ENCODE measurements at regions not wholly inside any gene's neighbourhood (a gene's known extent, or its start where the extent isn't known, plus 50 kb on each side); places are given as distances from the start of the nearest gene placed in this dataset.
A peak's percentile ranks its signal among the peaks of the same experiment; 100 is the strongest.
"Not testable (repeated sequence)": the region's sequence is repeated elsewhere in the genome, so short reads cannot be mapped to it uniquely, and the experiment has no call there.

DNA sequence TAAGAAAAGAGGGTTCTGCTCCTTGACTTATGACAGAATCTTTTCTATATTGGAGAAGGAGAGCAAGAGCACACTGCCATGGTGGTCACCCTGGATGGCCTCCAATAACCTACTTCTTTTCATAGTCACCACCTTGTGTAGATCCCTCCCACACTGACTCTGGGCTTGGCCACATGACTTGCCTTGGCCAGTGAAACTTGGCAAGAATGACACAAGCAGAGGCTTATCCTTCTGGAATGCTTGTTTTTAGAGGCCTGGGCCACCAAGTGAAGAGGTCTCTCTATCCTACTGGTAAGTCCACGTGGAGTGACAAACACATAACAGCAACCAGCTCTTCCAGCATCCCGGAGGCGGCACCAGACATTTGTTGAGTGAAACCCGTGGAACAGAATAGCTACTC, 349.4 kb upstream of the JARID2 start:
- H3K27me3 Mint-ChIP-seq = no peaks in the 10 kb centered on the region
- peaks cover 0 to 2% (median 0%) of the 10 kb centered on the region in 9 donors for H3K9me3 Mint-ChIP-seq
- peaks cover 2 to 6% (median 5%) of the 10 kb centered on the region in 4 donors for H3K4me1 Mint-ChIP-seq
- no peak overlapping the region for H3K27ac Mint-ChIP-seq
- no peaks in the 10 kb centered on the region for H3K36me3 Mint-ChIP-seq
- H3K4me3 Mint-ChIP-seq = no peak overlapping the region
- DNase-seq (no peak), ATAC-seq (no peak)
- POLR2A ChIA-PET = no interaction called here

DNA sequence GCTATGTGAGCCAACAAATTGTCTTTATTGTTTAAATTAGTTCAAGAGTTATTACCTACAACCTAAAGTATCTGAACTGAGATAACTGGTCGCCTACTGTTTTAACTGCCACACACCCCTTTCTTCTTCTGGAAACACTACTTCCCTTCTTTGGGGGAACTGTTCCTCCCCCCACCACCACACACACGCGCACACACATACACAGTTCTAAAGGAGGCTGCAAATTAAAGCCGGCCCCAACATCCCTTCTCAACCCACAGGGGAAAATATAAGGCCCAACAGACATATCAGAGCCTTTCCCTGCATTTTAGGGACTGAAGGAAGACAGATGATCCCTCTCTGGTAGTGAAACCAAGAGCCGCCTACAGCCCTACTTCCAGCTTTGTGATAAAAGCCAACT, 348.0 kb upstream of the JARID2 start:
- peak overlapping the region in 1 of 10 donors; percentile 66 for H3K27ac Mint-ChIP-seq
- POLR2A ChIA-PET = no interaction called here
- no peak for DNase-seq

DNA sequence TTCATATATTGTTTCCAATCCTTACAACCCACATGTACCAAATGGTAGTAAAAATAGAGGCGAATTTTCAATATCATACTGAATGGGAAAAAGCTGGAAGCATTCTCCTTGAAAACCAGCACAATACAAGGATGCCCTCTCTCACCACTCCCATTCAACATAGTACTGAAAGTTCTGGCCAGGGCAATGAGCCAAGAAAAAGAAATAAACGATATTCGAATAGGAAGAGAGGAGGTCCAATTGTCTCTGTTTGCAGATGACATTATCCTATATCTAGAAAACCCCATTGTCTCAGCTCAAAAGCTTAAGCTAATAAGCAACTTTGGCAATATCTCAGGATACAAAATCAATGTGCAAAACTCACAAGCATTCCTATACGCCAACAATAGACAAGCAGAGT, 346.4 kb upstream of the JARID2 start:
- H3K27ac Mint-ChIP-seq, H3K4me3 Mint-ChIP-seq, ATAC-seq, DNase-seq, H3K27me3 Mint-ChIP-seq, POLR2A ChIA-PET, H3K36me3 Mint-ChIP-seq, H3K9me3 Mint-ChIP-seq: not testable (repeated sequence)
- H3K4me1 Mint-ChIP-seq = peaks cover 2 to 15% (median 6%) of the 10 kb centered on the region in 4 donors

More for the DNA sequence above, 348.0 kb upstream of the JARID2 start:
- H3K4me3 Mint-ChIP-seq = no peak overlapping the region
- peaks cover 2 to 6% (median 5%) of the 10 kb centered on the region in 4 donors for H3K4me1 Mint-ChIP-seq
- ATAC-seq = no peak
- peaks cover 0 to 2% (median 0%) of the 10 kb centered on the region in 9 donors for H3K9me3 Mint-ChIP-seq
- H3K27me3 Mint-ChIP-seq = no peaks in the 10 kb centered on the region
- no peaks in the 10 kb centered on the region for H3K36me3 Mint-ChIP-seq

DNA sequence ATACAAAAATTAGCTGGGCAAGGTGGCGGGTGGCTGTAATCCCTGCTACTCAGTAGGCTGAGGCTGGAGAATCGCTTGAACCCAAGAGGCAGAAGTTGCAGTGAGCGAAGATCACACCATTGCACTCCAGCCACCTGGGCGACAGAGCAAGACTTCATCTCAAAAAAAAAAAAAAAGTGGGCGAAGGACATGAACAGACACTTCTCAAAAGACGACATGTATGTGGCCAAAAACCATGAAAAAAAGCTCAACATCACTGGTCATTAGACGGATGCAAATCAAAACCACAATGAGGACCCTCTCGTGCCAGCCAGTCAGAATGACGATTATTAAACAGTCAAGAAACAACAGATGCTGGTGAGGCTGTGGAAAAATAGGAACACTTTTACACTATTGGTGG, 344.9 kb upstream of the JARID2 start:
- peaks cover 0 to 2% (median 0%) of the 10 kb centered on the region in 9 donors for H3K9me3 Mint-ChIP-seq
- ATAC-seq (no peak), DNase-seq (no peak)
- no peak overlapping the region for H3K27ac Mint-ChIP-seq
- peaks cover 2 to 15% (median 6%) of the 10 kb centered on the region in 4 donors for H3K4me1 Mint-ChIP-seq
- no peaks in the 10 kb centered on the region for H3K27me3 Mint-ChIP-seq
- POLR2A ChIA-PET = no interaction called here
- H3K4me3 Mint-ChIP-seq = no peak overlapping the region
- H3K36me3 Mint-ChIP-seq = no peaks in the 10 kb centered on the region

DNA sequence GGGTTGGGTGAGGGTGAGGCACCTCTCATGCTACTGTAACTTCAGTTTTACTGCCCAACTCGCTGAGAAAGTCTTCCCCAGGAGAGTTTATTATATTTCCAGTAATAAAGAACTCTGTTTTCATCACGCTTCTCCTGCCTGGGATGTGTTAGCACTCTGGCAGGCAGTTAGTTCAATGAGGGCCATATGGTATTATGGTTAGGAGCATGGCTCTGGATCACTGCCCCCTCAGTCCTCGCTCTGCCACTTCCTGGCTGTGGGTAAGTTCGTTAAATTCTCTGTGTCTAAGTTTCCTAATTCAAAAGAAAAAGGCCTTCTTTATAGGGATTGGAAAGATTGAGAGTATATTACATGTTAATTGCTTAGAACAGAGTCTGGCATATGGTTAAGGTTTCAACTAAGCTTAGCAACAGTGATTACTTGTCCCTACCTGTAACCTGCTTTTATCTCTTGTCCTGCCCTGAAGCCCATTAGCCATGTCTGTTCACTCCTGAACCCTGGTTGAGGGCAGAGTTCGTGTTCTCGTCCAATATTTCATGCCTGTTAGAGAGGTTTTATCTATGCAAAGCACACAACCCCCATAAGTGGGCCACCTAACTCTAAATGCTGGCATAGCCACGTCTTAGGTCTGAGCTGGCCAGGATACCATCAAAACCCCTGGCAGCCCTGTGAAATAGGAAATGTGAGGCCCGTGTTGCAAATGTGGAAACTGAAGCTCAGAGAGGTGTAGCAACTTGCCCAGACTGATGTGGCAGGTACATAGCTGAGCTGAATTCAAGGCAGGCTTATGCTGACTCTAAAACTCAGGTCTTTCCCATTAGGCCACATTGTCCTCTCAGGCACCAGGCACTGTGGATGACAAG, 342.5 kb upstream of the JARID2 start:
- H3K27ac Mint-ChIP-seq = no peak overlapping the region
- H3K4me1 Mint-ChIP-seq = peaks cover 0 to 9% (median under 1%) of the 10 kb centered on the region in 4 donors
- DNase-seq (no peak), ATAC-seq (no peak)
- POLR2A ChIA-PET = no interaction called here
- H3K9me3 Mint-ChIP-seq = peaks cover 0 to 2% (median 0%) of the 10 kb centered on the region in 9 donors
- H3K36me3 Mint-ChIP-seq = no peaks in the 10 kb centered on the region
- H3K4me3 Mint-ChIP-seq = no peak overlapping the region
- H3K27me3 Mint-ChIP-seq = no peaks in the 10 kb centered on the region

DNA sequence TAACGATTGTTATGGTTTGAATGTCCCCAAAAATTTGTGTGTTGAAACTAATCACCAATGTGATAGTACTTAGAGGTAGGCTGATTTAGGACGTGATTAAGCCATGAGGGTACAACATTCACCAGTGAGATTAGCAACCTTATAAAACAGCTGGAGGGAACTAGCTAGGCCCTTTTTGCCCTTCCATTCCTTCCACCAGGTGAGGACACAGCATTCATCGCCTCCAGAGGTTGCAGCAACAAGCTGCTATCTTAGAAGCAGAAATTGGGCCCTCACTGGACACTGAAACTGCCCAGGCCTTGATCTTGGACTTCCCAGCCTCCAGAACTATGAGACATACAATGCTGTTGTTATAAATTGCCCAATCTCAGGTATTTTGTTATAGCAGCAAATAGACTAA, 340.7 kb upstream of the JARID2 start:
- POLR2A ChIA-PET = no interaction called here
- no peak overlapping the region for H3K4me3 Mint-ChIP-seq
- peaks cover 3 to 21% (median 7%) of the 10 kb centered on the region in 4 donors for H3K4me1 Mint-ChIP-seq
- DNase-seq (no peak), ATAC-seq (no peak)
- H3K27ac Mint-ChIP-seq = no peak overlapping the region
- no peaks in the 10 kb centered on the region for H3K27me3 Mint-ChIP-seq
- no peaks in the 10 kb centered on the region for H3K36me3 Mint-ChIP-seq
- H3K9me3 Mint-ChIP-seq = peaks cover 0 to 2% (median 0%) of the 10 kb centered on the region in 9 donors

DNA sequence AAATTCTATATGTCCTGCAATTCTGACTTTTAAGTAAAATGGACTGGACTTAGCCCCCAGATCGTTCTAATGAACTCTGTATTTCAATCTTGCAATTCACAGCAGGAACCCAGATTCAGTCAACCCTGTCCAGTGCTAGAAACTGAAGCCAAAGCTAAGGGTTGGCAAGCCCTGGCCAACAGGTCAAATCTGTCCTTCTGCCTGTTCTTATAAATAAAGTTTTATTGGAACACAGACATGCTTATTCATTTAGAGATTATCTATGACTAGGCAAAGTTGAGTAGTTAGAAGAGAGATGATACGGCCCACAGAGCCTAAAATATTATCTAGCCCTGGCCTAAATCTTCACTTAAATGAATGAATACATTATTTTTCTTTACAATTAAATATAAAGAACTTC, 339.2 kb upstream of the JARID2 start:
- H3K4me1 Mint-ChIP-seq = peaks cover 17 to 35% (median 21%) of the 10 kb centered on the region in 4 donors
- ATAC-seq (no peak), DNase-seq (no peak)
- no peaks in the 10 kb centered on the region for H3K27me3 Mint-ChIP-seq
- H3K36me3 Mint-ChIP-seq = peaks cover 0 to 4% (median 0%) of the 10 kb centered on the region in 3 donors
- H3K9me3 Mint-ChIP-seq = peaks cover 0 to 3% (median 0%) of the 10 kb centered on the region in 9 donors
- H3K4me3 Mint-ChIP-seq = no peak overlapping the region
- POLR2A ChIA-PET = no interaction called here
- H3K27ac Mint-ChIP-seq = no peak overlapping the region

DNA sequence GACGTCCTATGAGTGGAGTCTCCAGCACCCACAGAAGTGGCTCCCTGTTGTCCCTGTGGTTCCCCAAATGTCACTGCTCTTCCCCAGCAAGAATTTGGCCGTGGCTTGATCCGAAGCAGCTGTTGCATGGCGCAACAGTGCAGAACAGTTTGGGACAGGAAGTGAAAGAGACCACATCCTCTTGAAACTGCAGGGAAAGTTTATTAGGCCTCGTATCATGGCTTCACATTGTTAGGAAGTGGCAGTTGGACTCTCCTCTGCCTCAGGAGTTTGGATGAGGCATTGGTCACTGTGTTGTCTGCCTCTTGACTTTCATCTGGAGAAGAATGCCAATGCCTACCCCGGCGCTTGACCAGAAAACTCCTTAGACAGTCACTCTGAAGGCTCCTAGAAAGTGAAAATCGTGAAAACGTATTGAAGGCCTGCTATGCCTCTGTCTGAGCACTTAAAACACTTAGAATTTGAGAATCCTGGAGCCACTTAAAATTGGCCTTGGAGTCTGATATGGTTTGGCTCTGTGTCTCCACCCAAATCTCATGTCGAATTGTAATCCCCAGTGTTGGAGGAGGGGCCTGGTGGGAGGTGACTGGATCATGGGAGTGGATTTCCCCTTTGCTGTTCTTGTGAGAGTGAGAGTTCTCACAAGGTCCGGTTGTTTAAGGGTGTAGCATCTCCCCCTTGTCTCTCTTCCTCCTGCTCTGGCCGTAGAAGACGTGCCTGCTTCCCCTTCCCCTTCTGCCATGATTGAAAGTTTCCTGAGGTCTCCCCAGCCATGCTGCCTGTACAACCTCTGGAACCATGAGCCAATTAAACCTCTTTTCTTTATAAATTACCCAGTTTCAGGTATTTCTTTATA, 334.9 kb upstream of the JARID2 start:
- ATAC-seq = peak; percentile 51 to 65
- H3K9me3 Mint-ChIP-seq = peaks cover 0 to 3% (median 0%) of the 10 kb centered on the region in 9 donors
- peaks cover 0 to 4% (median 0%) of the 10 kb centered on the region in 3 donors for H3K36me3 Mint-ChIP-seq
- peak overlapping the region; percentile 35 to 88 (median 77) for H3K27ac Mint-ChIP-seq
- peak in 4 of 10 donors; percentile 5 to 22 (median 17) for DNase-seq
- H3K4me3 Mint-ChIP-seq = peak overlapping the region; percentile 63 to 89 (median 79)
- POLR2A ChIA-PET = interaction anchor here (0.6 kb wide), 1 partner anchor 538 kb away, joined by 3 read pairs; no protein-coding TSS in a partner anchor
- H3K4me1 Mint-ChIP-seq = peaks cover 20 to 33% (median 26%) of the 10 kb centered on the region in 4 donors
- no peaks in the 10 kb centered on the region for H3K27me3 Mint-ChIP-seq

DNA sequence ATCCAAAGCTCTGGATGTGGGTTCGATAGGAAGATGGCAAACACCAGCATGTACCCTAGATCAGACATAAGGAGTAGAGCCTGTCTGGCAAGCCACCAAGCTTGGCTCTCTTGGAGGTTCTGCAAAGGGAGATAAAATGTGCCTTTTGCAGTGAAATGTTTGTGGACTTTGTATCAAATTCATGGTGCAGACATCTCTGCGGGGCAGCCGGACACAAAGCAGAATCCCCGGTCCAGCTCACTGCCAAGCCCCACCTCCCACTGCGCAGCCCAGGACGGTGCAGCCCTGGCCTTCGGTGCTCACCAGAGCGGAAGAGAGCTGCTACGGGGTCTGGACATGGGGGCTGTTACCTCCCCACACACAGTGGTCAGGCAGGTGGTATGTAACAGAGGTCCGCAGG, 333.6 kb upstream of the JARID2 start:
- DNase-seq (no peak), ATAC-seq (no peak)
- peaks cover 20 to 33% (median 26%) of the 10 kb centered on the region in 4 donors for H3K4me1 Mint-ChIP-seq
- H3K4me3 Mint-ChIP-seq = peak overlapping the region in 2 of 10 donors; percentile 35 to 48
- H3K27me3 Mint-ChIP-seq = no peaks in the 10 kb centered on the region
- peak overlapping the region in 3 of 10 donors; percentile 25 to 74 (median 48) for H3K27ac Mint-ChIP-seq
- peaks cover 0 to 4% (median 0%) of the 10 kb centered on the region in 3 donors for H3K36me3 Mint-ChIP-seq
- H3K9me3 Mint-ChIP-seq = peaks cover 0 to 3% (median 0%) of the 10 kb centered on the region in 9 donors
- POLR2A ChIA-PET = no interaction called here

DNA sequence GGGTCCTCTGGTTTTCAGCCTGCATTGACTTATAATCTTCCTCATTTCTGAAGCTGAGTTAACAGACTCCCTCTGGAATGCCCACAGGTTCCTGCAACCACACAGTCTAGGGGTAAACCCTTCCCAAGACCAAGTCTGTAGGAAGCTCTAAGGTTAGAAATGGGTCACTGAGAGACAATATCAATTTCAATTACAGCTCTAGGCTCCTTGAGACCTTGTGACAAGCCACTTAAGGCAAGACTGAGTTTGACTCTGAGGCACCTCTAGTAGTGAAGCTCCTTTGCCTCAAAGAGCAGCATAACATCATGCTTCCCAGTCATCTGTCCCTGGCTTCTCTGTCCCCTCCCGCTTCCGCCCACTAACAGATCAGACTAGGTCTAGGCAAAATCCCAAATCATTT, 333.2 kb upstream of the JARID2 start:
- H3K36me3 Mint-ChIP-seq = peaks cover 0 to 4% (median 0%) of the 10 kb centered on the region in 3 donors
- H3K4me1 Mint-ChIP-seq = peaks cover 20 to 33% (median 26%) of the 10 kb centered on the region in 4 donors
- no peak overlapping the region for H3K4me3 Mint-ChIP-seq
- ATAC-seq (no peak), DNase-seq (no peak)
- POLR2A ChIA-PET = no interaction called here
- no peaks in the 10 kb centered on the region for H3K27me3 Mint-ChIP-seq
- H3K27ac Mint-ChIP-seq = no peak overlapping the region
- H3K9me3 Mint-ChIP-seq = peaks cover 0 to 3% (median 0%) of the 10 kb centered on the region in 9 donors

DNA sequence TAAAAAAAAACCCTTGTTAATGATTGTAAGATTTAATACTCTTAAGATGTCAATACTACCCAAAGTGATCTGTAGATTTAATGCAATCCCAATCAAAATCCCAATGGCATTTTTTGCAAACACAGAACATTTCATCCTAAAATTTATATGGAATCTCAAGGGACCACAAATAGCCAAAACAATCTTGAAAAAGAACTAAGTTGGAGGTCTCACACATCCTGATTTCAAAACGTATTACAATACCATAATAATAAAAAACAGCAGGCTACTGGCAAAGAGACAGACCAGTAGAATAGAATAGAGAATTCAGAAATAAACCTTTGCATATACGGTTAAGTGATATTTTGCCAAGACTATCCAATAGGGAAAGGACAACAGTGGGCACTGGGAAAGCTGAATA, 331.9 kb upstream of the JARID2 start:
- POLR2A ChIA-PET = no interaction called here
- no peak overlapping the region for H3K4me3 Mint-ChIP-seq
- DNase-seq = no peak
- no peak overlapping the region for H3K27ac Mint-ChIP-seq
- H3K4me1 Mint-ChIP-seq = peaks cover 20 to 32% (median 25%) of the 10 kb centered on the region in 4 donors
- H3K36me3 Mint-ChIP-seq = peaks cover 0 to 4% (median 0%) of the 10 kb centered on the region in 3 donors
- H3K27me3 Mint-ChIP-seq = no peaks in the 10 kb centered on the region
- ATAC-seq = no peak
- H3K9me3 Mint-ChIP-seq = peaks cover 0 to 3% (median 0%) of the 10 kb centered on the region in 9 donors

DNA sequence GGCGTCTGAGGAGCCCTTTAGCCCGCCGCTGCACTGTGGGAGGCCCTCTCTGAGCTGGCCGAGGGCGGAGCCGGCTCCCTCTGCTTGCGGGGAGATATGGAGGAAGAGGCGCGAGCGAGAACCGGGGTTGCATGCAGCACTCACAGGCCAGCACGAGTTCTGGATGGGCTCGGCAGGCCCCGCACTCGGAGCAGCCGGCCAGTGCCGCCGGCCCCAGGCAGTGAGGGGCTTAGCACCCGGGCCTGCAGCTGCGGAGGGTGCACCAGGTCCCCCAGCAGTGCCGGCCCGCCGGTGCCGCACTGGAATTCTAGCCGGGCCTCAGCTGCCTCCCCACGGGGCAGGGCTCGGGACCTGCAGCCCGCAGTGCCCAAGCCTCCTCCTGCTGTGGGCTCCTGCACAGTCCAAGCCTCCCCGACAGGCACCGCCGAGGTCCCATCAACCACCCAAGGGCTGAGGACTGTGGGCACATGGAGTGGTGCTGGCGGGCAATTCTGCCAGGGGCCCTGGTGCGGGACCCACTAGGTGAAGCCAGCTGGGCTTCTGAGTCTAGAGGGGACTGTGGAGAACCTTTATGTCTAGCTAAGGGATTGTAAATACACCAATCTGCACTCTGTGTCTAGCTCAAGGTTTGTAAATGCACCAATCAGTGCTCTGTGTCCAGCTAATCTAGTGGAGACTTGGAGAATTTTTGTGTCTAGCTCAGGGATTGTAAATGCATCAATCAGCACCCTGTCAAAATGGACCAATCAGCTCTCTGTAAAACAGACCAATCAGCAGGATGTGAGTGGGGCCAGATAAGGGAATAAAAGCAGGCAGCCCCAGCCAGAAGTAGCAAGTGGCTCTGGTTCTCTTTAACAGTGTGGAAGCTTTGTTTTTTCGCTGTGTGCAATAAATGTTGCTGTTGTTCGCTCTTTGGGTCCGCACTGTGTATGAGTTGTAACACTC, 329.7 kb upstream of the JARID2 start:
- no peak for DNase-seq
- Mint-ChIP-seq H3K36me3 (peaks cover 0 to 2% (median 0%) of the 10 kb centered on the region in 3 donors), H3K4me3 (no peak overlapping the region), H3K9me3 (no peaks in the 10 kb centered on the region), H3K4me1 (peaks cover 7 to 18% (median 10%) of the 10 kb centered on the region in 4 donors), H3K27me3 (no peaks in the 10 kb centered on the region), H3K27ac (peak overlapping the region in 2 of 10 donors; percentile 5 to 6)
- ATAC-seq = no peak
- POLR2A ChIA-PET = no interaction called here

Measured in naive thymus-derived CD8-positive, alpha-beta T cell (primary cell).